SU-DHL-6 (cell line): ENCODE measurements at regions not wholly inside any gene's neighbourhood (a gene's known extent, or its start where the extent isn't known, plus 50 kb on each side); places are given as distances from the start of the nearest gene placed in this dataset.
A peak's percentile ranks its signal among the peaks of the same experiment; 100 is the strongest.

Experiments
- H2AFZ ChIP-seq: fragments of 200-600 bp; sonication (generic); 2 replicates; pipeline ENCODE4 v1.6.1; 2014; ENCODE audit warnings: low read depth, mild to moderate bottlenecking, moderate library complexity, mixed read lengths, antibody characterized with exemption, low read length; ENCODE audit not compliant: severe bottlenecking
- H3F3A ChIP-seq: fragments of 200-600 bp; shearing (Covaris generic); 2 replicates; pipeline ENCODE4 v1.6.0; 2016; ENCODE audit warnings: antibody characterized with exemption, mild to moderate bottlenecking; ENCODE audit not compliant: insufficient read depth
- H3K27ac ChIP-seq: fragments of 200-600 bp; sonication (generic); 2 replicates; pipeline ENCODE4 v1.5.1; 2016; ENCODE audit warnings: low read depth, mild to moderate bottlenecking, low read length, moderate library complexity, mixed read lengths
- H3K27me3 ChIP-seq: fragments of 200-600 bp; sonication (generic), shearing (Covaris generic); 2 replicates; pipeline ENCODE4 v1.6.0; 2014; ENCODE audit warnings: mild to moderate bottlenecking, low read length
- H3K36me3 ChIP-seq: fragments of 200-600 bp; sonication (generic); 2 replicates; pipeline ENCODE4 v1.6.1; 2014; ENCODE audit warnings: mild to moderate bottlenecking, low read length, mixed read lengths
- H3K4me2 ChIP-seq: fragments of 300-600, 200-600 bp; shearing (Covaris generic), sonication (generic); 2 replicates; pipeline ENCODE4 v1.6.0; 2014; ENCODE audit warnings: low read length, low read depth, mild to moderate bottlenecking; ENCODE audit not compliant: poor library complexity, severe bottlenecking
- H3K4me3 ChIP-seq: fragments of 200-600 bp; sonication (generic); 2 replicates; pipeline ENCODE4 v1.5.1; 2014; ENCODE audit warnings: antibody characterized with exemption, low read length, mild to moderate bottlenecking, mixed read lengths; ENCODE audit not compliant: insufficient read depth, poor library complexity, severe bottlenecking
- H3K79me2 ChIP-seq: fragments of 200-600 bp; sonication (generic); 2 replicates; pipeline ENCODE4 v1.6.1; 2014; ENCODE audit warnings: mild to moderate bottlenecking, low read length, moderate library complexity; ENCODE audit not compliant: insufficient read depth
- H3K9ac ChIP-seq: fragments of 200-600 bp; sonication (generic); 2 replicates; pipeline ENCODE4 v1.7.0; 2014; ENCODE audit warnings: mild to moderate bottlenecking, low read length
- H3K9me2 ChIP-seq: fragments of 200-600 bp; sonication (generic); replicated peaks from 2 replicates; pipeline ENCODE4 v1.6.1; 2014; ENCODE audit warnings: low read length; ENCODE audit not compliant: insufficient read depth
- H3K9me3 ChIP-seq: fragments of 200-600 bp; sonication (generic); 2 replicates; pipeline ENCODE4 v1.6.1; 2014; ENCODE audit warnings: low read length, mixed read lengths; ENCODE audit not compliant: insufficient read depth
- H4K20me1 ChIP-seq: fragments of 200-600 bp; sonication (generic); 2 replicates; pipeline ENCODE4 v1.6.1; 2014; ENCODE audit warnings: low read depth, mild to moderate bottlenecking, antibody characterized with exemption, low read length, moderate library complexity, mixed read lengths
- EZH2phosphoT487 ChIP-seq: fragments of 200-600 bp; sonication (generic), shearing (Covaris generic); conservative IDR thresholded peaks from 2 replicates; pipeline ENCODE4 v1.6.1; 2018; ENCODE audit warnings: mild to moderate bottlenecking, antibody characterized with exemption, low read length, moderate library complexity, mixed read lengths
- TF ChIP-seq, protein P1 (sequence below): fragments of 200-600 bp; sonication (generic); IDR thresholded peaks from one replicate; pipeline ENCODE4 v1.5.1; 2017; ENCODE audit warnings: antibody characterized with exemption, mild to moderate bottlenecking, low read length, moderate library complexity; ENCODE audit not compliant: insufficient read depth, poor library complexity, severe bottlenecking

DNA sequence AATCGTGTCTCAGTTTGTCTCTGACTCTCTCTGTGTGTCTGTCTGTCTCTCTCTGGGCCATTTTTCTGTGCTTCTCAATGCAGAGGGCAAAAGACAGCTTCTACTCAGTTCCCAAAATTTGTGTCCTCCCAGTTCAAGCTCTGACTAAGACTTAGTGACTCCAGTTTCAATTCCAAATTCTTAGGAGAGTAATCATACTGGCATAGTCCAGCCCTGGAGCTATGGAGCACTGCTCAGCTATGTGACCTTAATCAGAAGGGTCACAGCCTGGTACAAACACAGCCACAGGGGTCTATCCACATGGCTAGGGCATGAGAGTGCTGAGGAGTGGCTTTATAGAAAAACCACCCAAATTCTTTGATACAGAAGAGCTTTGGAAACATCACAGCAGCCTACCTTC is 91.9 kb downstream of the FOXF2 start:
- Histone ChIP-seq H2AFZ (no peak overlapping the region), H3K4me2 (no peak overlapping the region), H3K27me3 (no peaks in the 10 kb centered on the region), H3K36me3 (no peaks in the 10 kb centered on the region), H3K9me2 (no peaks in the 10 kb centered on the region), H3K4me3 (no peak overlapping the region), H3K9me3 (no peaks in the 10 kb centered on the region; the same call in 1 of the 2 replicates), H3K79me2 (no peaks in the 10 kb centered on the region), H3F3A (no peaks in the 10 kb centered on the region), H3K27ac (no peak overlapping the region), H3K9ac (no peak overlapping the region), H4K20me1 (no peaks in the 10 kb centered on the region)
- TF ChIP-seq, protein P1, sequence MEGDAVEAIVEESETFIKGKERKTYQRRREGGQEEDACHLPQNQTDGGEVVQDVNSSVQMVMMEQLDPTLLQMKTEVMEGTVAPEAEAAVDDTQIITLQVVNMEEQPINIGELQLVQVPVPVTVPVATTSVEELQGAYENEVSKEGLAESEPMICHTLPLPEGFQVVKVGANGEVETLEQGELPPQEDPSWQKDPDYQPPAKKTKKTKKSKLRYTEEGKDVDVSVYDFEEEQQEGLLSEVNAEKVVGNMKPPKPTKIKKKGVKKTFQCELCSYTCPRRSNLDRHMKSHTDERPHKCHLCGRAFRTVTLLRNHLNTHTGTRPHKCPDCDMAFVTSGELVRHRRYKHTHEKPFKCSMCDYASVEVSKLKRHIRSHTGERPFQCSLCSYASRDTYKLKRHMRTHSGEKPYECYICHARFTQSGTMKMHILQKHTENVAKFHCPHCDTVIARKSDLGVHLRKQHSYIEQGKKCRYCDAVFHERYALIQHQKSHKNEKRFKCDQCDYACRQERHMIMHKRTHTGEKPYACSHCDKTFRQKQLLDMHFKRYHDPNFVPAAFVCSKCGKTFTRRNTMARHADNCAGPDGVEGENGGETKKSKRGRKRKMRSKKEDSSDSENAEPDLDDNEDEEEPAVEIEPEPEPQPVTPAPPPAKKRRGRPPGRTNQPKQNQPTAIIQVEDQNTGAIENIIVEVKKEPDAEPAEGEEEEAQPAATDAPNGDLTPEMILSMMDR: no peak
- no peak for TF ChIP-seq EZH2phosphoT487

GRCh38 chr6:1482381-1483166 is 93.2 kb downstream of the FOXF2 start:
- no peaks in the 10 kb centered on the region for H3F3A ChIP-seq
- no peak overlapping the region for H3K9ac ChIP-seq
- peak overlapping the region; percentile 4 for H3K4me2 ChIP-seq
- no peak overlapping the region for H3K27ac ChIP-seq
- no peak overlapping the region for H2AFZ ChIP-seq
- H3K4me3 ChIP-seq: no peak overlapping the region
- no peaks in the 10 kb centered on the region for H3K36me3 ChIP-seq
- H3K27me3 ChIP-seq: no peaks in the 10 kb centered on the region
- TF ChIP-seq EZH2phosphoT487: no peak
- TF ChIP-seq, protein P1: no peak
- no peaks in the 10 kb centered on the region for H3K9me2 ChIP-seq
- H3K9me3 ChIP-seq: no peaks in the 10 kb centered on the region; the same call in 1 of the 2 replicates
- H4K20me1 ChIP-seq: no peaks in the 10 kb centered on the region
- no peaks in the 10 kb centered on the region for H3K79me2 ChIP-seq

GRCh38 chr6:1485678-1486077 is 96.3 kb downstream of the FOXF2 start:
- H2AFZ ChIP-seq: no peak overlapping the region
- H3K4me3 ChIP-seq: no peak overlapping the region
- H3K79me2 ChIP-seq: no peaks in the 10 kb centered on the region
- no peaks in the 10 kb centered on the region for H3K36me3 ChIP-seq
- H3K27me3 ChIP-seq: no peaks in the 10 kb centered on the region
- no peaks in the 10 kb centered on the region for H3K9me2 ChIP-seq
- no peak overlapping the region for H3K27ac ChIP-seq
- no peaks in the 10 kb centered on the region for H3K9me3 ChIP-seq
- H3K9ac ChIP-seq: no peak overlapping the region
- no peaks in the 10 kb centered on the region for H4K20me1 ChIP-seq
- TF ChIP-seq, protein P1: no peak
- TF ChIP-seq EZH2phosphoT487: no peak
- no peak overlapping the region for H3K4me2 ChIP-seq
- H3F3A ChIP-seq: no peaks in the 10 kb centered on the region
